HEK293 (cell line): ENCODE measurements at regions not wholly inside any gene's neighbourhood (a gene's known extent, or its start where the extent isn't known, plus 50 kb on each side); places are given as distances from the start of the nearest gene placed in this dataset.

Source experiments
- CTCF ChIP-seq: fragments of 450-650 bp; formaldehyde crosslinking; IDR thresholded peaks from 2 replicates; pipeline ENCODE4 v1.5.1; 2016; ENCODE audit warnings: missing biosample characterization, missing genetic modification characterization
- GFI1B ChIP-seq: fragments of 450-650 bp; formaldehyde crosslinking; IDR thresholded peaks from 2 replicates; pipeline ENCODE4 v1.5.1; 2016; ENCODE audit warnings: missing biosample characterization, missing genetic modification characterization
- PRDM1 ChIP-seq: fragments of 450-650 bp; formaldehyde crosslinking; IDR thresholded peaks from 2 replicates; pipeline ENCODE4; 2016; ENCODE audit warnings: missing biosample characterization, missing genetic modification characterization
- TCF7L2 ChIP-seq: IDR thresholded peaks from 2 replicates; pipeline ENCODE4 v1.6.1; 2011; ENCODE audit warnings: low read depth, mild to moderate bottlenecking, inconsistent platforms, low read length, moderate library complexity, borderline replicate concordance
- ZEB2 ChIP-seq: fragments of 450-650 bp; formaldehyde crosslinking; IDR thresholded peaks from 2 replicates; pipeline ENCODE4 v1.5.1; 2016; ENCODE audit warnings: missing biosample characterization, missing genetic modification characterization
- ZNF133 ChIP-seq: fragments of 450-650 bp; formaldehyde crosslinking; IDR thresholded peaks from 2 replicates; pipeline ENCODE4 v1.5.1; 2016; ENCODE audit warnings: missing biosample characterization, missing genetic modification characterization
- ZNF169 ChIP-seq: fragments of 450-650 bp; formaldehyde crosslinking; IDR thresholded peaks from 2 replicates; pipeline ENCODE4 v1.5.1; 2016; ENCODE audit warnings: missing biosample characterization, missing genetic modification characterization
- ZNF292 ChIP-seq: fragments of 450-650 bp; formaldehyde crosslinking; IDR thresholded peaks from 2 replicates; pipeline ENCODE4 v1.5.1; 2016; ENCODE audit warnings: low read depth, missing biosample characterization, missing genetic modification characterization, borderline replicate concordance
- ZNF324 ChIP-seq: fragments of 450-650 bp; formaldehyde crosslinking; IDR thresholded peaks from 2 replicates; pipeline ENCODE4 v1.5.1; 2016; ENCODE audit warnings: missing biosample characterization, missing genetic modification characterization
- ZNF48 ChIP-seq: fragments of 450-650 bp; formaldehyde crosslinking; IDR thresholded peaks from 2 replicates; pipeline ENCODE4 v1.5.1; 2016; ENCODE audit warnings: missing biosample characterization, missing genetic modification characterization
- ZNF629 ChIP-seq: fragments of 450-650 bp; formaldehyde crosslinking; IDR thresholded peaks from 2 replicates; pipeline ENCODE4 v1.5.1; 2017; ENCODE audit warnings: missing biosample characterization, missing genetic modification characterization
- ZNF639 ChIP-seq: fragments of 450-650 bp; formaldehyde crosslinking; IDR thresholded peaks from 2 replicates; pipeline ENCODE4 v1.5.1; 2016; ENCODE audit warnings: missing biosample characterization, missing genetic modification characterization
- TF ChIP-seq, protein P1 (sequence below): fragments of 450-650 bp; formaldehyde crosslinking; IDR thresholded peaks from 2 replicates; pipeline ENCODE4 v1.5.1; 2017; ENCODE audit warnings: missing biosample characterization, missing genetic modification characterization

GRCh38 chr4:79237851-79238250, 88.0 kb downstream of the NAA11 start:
- TF ChIP-seq TCF7L2 (no peak), ZNF629 (tag by site-specific recombination) (no peak), GFI1B (tag by site-specific recombination) (no peak), ZNF169 (tag by site-specific recombination) (no peak), CTCF (no peak), ZNF324 (tag by site-specific recombination) (no peak), ZNF639 (tag by site-specific recombination) (no peak), ZEB2 (tag by site-specific recombination) (no peak), PRDM1 (tag by site-specific recombination) (no peak), ZNF292 (no peak), ZNF133 (tag by site-specific recombination) (no peak), ZNF48 (tag by site-specific recombination) (no peak)
- TF ChIP-seq, protein P1, sequence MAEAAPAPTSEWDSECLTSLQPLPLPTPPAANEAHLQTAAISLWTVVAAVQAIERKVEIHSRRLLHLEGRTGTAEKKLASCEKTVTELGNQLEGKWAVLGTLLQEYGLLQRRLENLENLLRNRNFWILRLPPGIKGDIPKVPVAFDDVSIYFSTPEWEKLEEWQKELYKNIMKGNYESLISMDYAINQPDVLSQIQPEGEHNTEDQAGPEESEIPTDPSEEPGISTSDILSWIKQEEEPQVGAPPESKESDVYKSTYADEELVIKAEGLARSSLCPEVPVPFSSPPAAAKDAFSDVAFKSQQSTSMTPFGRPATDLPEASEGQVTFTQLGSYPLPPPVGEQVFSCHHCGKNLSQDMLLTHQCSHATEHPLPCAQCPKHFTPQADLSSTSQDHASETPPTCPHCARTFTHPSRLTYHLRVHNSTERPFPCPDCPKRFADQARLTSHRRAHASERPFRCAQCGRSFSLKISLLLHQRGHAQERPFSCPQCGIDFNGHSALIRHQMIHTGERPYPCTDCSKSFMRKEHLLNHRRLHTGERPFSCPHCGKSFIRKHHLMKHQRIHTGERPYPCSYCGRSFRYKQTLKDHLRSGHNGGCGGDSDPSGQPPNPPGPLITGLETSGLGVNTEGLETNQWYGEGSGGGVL (tag by site-specific recombination), result no peak
